ENCODE measurements at regions not wholly inside any gene's neighbourhood (a gene's known extent, or its start where the extent isn't known, plus 50 kb on each side); places are given as distances from the start of the nearest gene placed in this dataset.

DNA sequence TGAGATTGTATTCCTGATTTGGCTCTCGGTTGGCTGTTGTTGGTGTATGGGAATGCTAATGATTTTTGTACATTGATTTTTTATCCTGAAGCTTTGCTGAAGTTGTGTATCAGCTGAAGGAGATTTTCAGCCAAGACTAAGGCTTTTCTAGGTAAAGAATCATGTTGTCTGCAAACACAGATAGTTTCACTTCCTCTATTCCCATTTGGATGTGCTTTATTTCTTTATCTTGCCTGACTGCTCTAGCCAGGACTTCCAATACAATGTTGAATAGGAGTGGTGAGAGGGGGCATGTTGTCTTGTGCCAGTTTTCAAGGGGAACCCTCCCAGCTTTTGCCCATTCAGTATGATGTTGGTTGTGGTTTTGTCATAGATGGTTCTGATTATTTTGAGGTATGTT lies 90.4 kb downstream of the CYP26B1 start:
- no peaks in the 10 kb centered on the region for H3K36me3 Mint-ChIP-seq (ENCODE audit: insufficient read depth, unreplicated experiment)
- no peak overlapping the region for H3K27ac Mint-ChIP-seq (ENCODE audit: unreplicated experiment)
- no peak overlapping the region for H3K4me3 Mint-ChIP-seq (ENCODE audit: low read depth, unreplicated experiment)
- CTCF ChIA-PET = no interaction called here
- peaks cover 51% of the 10 kb centered on the region for H3K27me3 Mint-ChIP-seq (ENCODE audit: unreplicated experiment)
- H3K4me1 Mint-ChIP-seq (ENCODE audit: low read depth, unreplicated experiment) = no peaks in the 10 kb centered on the region
- no TSS peak for BruUV-seq (replicated peaks)
- TF ChIP-seq, protein P1, sequence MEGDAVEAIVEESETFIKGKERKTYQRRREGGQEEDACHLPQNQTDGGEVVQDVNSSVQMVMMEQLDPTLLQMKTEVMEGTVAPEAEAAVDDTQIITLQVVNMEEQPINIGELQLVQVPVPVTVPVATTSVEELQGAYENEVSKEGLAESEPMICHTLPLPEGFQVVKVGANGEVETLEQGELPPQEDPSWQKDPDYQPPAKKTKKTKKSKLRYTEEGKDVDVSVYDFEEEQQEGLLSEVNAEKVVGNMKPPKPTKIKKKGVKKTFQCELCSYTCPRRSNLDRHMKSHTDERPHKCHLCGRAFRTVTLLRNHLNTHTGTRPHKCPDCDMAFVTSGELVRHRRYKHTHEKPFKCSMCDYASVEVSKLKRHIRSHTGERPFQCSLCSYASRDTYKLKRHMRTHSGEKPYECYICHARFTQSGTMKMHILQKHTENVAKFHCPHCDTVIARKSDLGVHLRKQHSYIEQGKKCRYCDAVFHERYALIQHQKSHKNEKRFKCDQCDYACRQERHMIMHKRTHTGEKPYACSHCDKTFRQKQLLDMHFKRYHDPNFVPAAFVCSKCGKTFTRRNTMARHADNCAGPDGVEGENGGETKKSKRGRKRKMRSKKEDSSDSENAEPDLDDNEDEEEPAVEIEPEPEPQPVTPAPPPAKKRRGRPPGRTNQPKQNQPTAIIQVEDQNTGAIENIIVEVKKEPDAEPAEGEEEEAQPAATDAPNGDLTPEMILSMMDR (IDR thresholded peaks at IDR 0.05; ENCODE audit: unreplicated experiment) = no peak
- no peak for DNase-seq
- H3K9me3 Mint-ChIP-seq (ENCODE audit: low read depth, unreplicated experiment) = no peaks in the 10 kb centered on the region
- intact Hi-C loops (cut with micrococcal nuclease; ENCODE audit: unreplicated experiment) = no loop called here

DNA sequence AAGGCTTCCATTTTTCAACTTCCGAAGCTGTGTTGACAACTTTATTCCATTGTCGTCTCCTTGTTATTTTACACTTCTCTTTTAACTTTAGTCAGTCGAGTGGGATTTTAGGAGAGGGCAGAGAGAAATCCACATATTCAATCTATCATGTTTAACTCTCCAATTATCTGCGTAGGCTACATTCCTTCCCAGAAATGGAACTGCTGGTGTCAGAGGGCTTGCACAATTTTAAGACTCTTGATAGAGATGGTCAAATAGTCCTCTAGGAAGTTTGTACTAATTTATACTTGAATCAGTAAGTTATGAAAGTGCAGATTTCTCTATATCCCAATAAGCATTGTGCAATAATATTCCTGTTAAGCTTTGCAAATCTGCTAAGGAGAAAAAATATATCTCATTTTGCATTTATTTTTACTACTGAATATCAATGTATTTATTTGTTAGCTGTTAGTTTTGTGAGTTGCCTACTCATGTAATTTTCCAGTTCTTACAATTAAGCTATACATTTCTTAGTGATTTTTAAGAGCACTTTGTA lies 95.6 kb downstream of the CYP26B1 start:
- H3K9me3 Mint-ChIP-seq (ENCODE audit: low read depth, unreplicated experiment) = no peaks in the 10 kb centered on the region
- CTCF ChIA-PET = no interaction called here
- no TSS peak for BruUV-seq (replicated peaks)
- H3K27ac Mint-ChIP-seq (ENCODE audit: unreplicated experiment) = no peak overlapping the region
- H3K4me1 Mint-ChIP-seq (ENCODE audit: low read depth, unreplicated experiment) = no peaks in the 10 kb centered on the region
- H3K4me3 Mint-ChIP-seq (ENCODE audit: low read depth, unreplicated experiment) = no peak overlapping the region
- TF ChIP-seq, protein P1 (IDR thresholded peaks at IDR 0.05; ENCODE audit: unreplicated experiment) = no peak
- intact Hi-C loops (cut with micrococcal nuclease; ENCODE audit: unreplicated experiment) = no loop called here
- no peak for DNase-seq
- H3K27me3 Mint-ChIP-seq (ENCODE audit: unreplicated experiment) = peaks cover 3% of the 10 kb centered on the region
- H3K36me3 Mint-ChIP-seq (ENCODE audit: insufficient read depth, unreplicated experiment) = no peaks in the 10 kb centered on the region

- H3K4me3 Mint-ChIP-seq (ENCODE audit: low read depth, unreplicated experiment) = no peak overlapping the region
- no peak overlapping the region for H3K27ac Mint-ChIP-seq (ENCODE audit: unreplicated experiment)
- no peaks in the 10 kb centered on the region for H3K4me1 Mint-ChIP-seq (ENCODE audit: low read depth, unreplicated experiment)
- intact Hi-C loops (cut with micrococcal nuclease; ENCODE audit: unreplicated experiment) = no loop called here
- TF ChIP-seq, protein P1 (IDR thresholded peaks at IDR 0.05; ENCODE audit: unreplicated experiment) = no peak
- no peaks in the 10 kb centered on the region for H3K9me3 Mint-ChIP-seq (ENCODE audit: low read depth, unreplicated experiment)
- BruUV-seq (replicated peaks) = no TSS peak
- no peaks in the 10 kb centered on the region for H3K36me3 Mint-ChIP-seq (ENCODE audit: insufficient read depth, unreplicated experiment)
- CTCF ChIA-PET = no interaction called here
- H3K27me3 Mint-ChIP-seq (ENCODE audit: unreplicated experiment) = no peaks in the 10 kb centered on the region
- DNase-seq = no peak
Measured at GRCh38 chr2:72051204-72051603, 96.5 kb downstream of the CYP26B1 start.

- Mint-ChIP-seq H3K9me3 (ENCODE audit: low read depth, unreplicated experiment) (no peaks in the 10 kb centered on the region), H3K27me3 (ENCODE audit: unreplicated experiment) (no peaks in the 10 kb centered on the region), H3K4me1 (ENCODE audit: low read depth, unreplicated experiment) (no peaks in the 10 kb centered on the region), H3K27ac (ENCODE audit: unreplicated experiment) (no peak overlapping the region), H3K4me3 (ENCODE audit: low read depth, unreplicated experiment) (no peak overlapping the region), H3K36me3 (ENCODE audit: insufficient read depth, unreplicated experiment) (no peaks in the 10 kb centered on the region)
- TF ChIP-seq, protein P1 (IDR thresholded peaks at IDR 0.05; ENCODE audit: unreplicated experiment) = no peak
- intact Hi-C loops (cut with micrococcal nuclease; ENCODE audit: unreplicated experiment) = no loop called here
- no TSS peak for BruUV-seq (replicated peaks)
- no peak for DNase-seq
- CTCF ChIA-PET = no interaction called here
Measured at GRCh38 chr2:72050734-72051133, 96.9 kb downstream of the CYP26B1 start.

Data from Calu3 (cell line).